ENCODE measurements at regions not wholly inside any gene's neighbourhood (a gene's known extent, or its start where the extent isn't known, plus 50 kb on each side); places are given as distances from the start of the nearest gene placed in this dataset.

- no peaks in the 10 kb centered on the region for H3K4me1 ChIP-seq
- ATAC-seq, result no peak
- TF ChIP-seq CTCF (IDR thresholded peaks at IDR 0.05), result no peak
- no peak for TF ChIP-seq EP300 (IDR thresholded peaks at IDR 0.05)
- TF ChIP-seq POLR2A (IDR thresholded peaks at IDR 0.05), result no peak
- TF ChIP-seq POLR2AphosphoS5 (IDR thresholded peaks at IDR 0.05), result no peak
- no peaks in the 10 kb centered on the region for H3K36me3 ChIP-seq
- no peak overlapping the region for H3K4me3 ChIP-seq
- no peaks in the 10 kb centered on the region for H3K27me3 ChIP-seq
- H3K27ac ChIP-seq, result no peak overlapping the region
- peaks cover 0 to 8% (median 0%) of the 10 kb centered on the region in 3 donors for H3K9me3 ChIP-seq
- 81% methylated on average over 5 of the region's 8 CpGs; no CpG with 5 or more reads in 1 of the 2 donors for WGBS, 2 donors (ENCODE audit: low coverage in 1 of 2)
Observed at GRCh38 chr11:134764367-134764766, 352.3 kb upstream of the B3GAT1 start.

GRCh38 chr11:134763030-134763388, 351.0 kb upstream of the B3GAT1 start:
- Histone ChIP-seq H3K9me3 (peaks cover 0 to 5% (median 0%) of the 10 kb centered on the region in 3 donors), H3K36me3 (no peaks in the 10 kb centered on the region), H3K4me3 (peak overlapping the region in 1 of 2 donors; percentile 41), H3K27me3 (no peaks in the 10 kb centered on the region), H3K27ac (no peak overlapping the region), H3K4me1 (no peaks in the 10 kb centered on the region)
- no peak for ATAC-seq
- WGBS, 2 donors (ENCODE audit: low coverage in 1 of 2), result 87% methylated on average over 8 of the region's 16 CpGs; no CpG with 5 or more reads in 1 of the 2 donors
- TF ChIP-seq POLR2AphosphoS5 (IDR thresholded peaks at IDR 0.05) (no peak), POLR2A (IDR thresholded peaks at IDR 0.05) (no peak), CTCF (IDR thresholded peaks at IDR 0.05) (no peak), EP300 (IDR thresholded peaks at IDR 0.05) (no peak)

GRCh38 chr11:134762248-134763029, 350.4 kb upstream of the B3GAT1 start:
- no peaks in the 10 kb centered on the region for H3K36me3 ChIP-seq
- H3K27me3 ChIP-seq, result no peaks in the 10 kb centered on the region
- H3K9me3 ChIP-seq, result no peaks in the 10 kb centered on the region
- WGBS, 2 donors (ENCODE audit: low coverage in 1 of 2), result 81 to 99% methylated on average over 9 to 14 of the region's 59 CpGs
- no peak for TF ChIP-seq EP300 (IDR thresholded peaks at IDR 0.05)
- TF ChIP-seq POLR2A (IDR thresholded peaks at IDR 0.05), result no peak
- no peak for TF ChIP-seq POLR2AphosphoS5 (IDR thresholded peaks at IDR 0.05)
- TF ChIP-seq CTCF (IDR thresholded peaks at IDR 0.05), result no peak
- H3K4me1 ChIP-seq, result no peaks in the 10 kb centered on the region
- H3K4me3 ChIP-seq, result peak overlapping the region in 1 of 2 donors; percentile 41
- H3K27ac ChIP-seq, result peak overlapping the region in 1 of 4 donors; percentile 21
- ATAC-seq, result no peak

- no peaks in the 10 kb centered on the region for H3K4me1 ChIP-seq
Observed at GRCh38 chr11:134761926-134762247, 349.8 kb upstream of the B3GAT1 start.

More at GRCh38 chr11:134761926-134762247, 349.8 kb upstream of the B3GAT1 start:
- Histone ChIP-seq H3K36me3 (no peaks in the 10 kb centered on the region), H3K27me3 (peaks cover 4% of the 10 kb centered on the region), H3K4me3 (peak overlapping the region in 1 of 2 donors; percentile 41), H3K9me3 (no peaks in the 10 kb centered on the region), H3K27ac (peak overlapping the region in 1 of 4 donors; percentile 21)
- no peak for TF ChIP-seq POLR2AphosphoS5 (IDR thresholded peaks at IDR 0.05)
- TF ChIP-seq EP300 (IDR thresholded peaks at IDR 0.05), result no peak
- no peak for TF ChIP-seq POLR2A (IDR thresholded peaks at IDR 0.05)
- no peak for TF ChIP-seq CTCF (IDR thresholded peaks at IDR 0.05)
- WGBS, 2 donors (ENCODE audit: low coverage in 1 of 2), result 93 to 98% methylated on average over 5 to 10 of the region's 20 CpGs
- ATAC-seq, result no peak
